SK-N-SH (cell line): ENCODE measurements at regions not wholly inside any gene's neighbourhood (a gene's known extent, or its start where the extent isn't known, plus 50 kb on each side); places are given as distances from the start of the nearest gene placed in this dataset.

ENCODE experiments used
- CTCF ChIA-PET: fragments of 300-600, 350-600 bp; formaldehyde crosslinking; extraction: SDS; loops from one replicate; lab custom pipeline; 2021; lab: Yijun Ruan, JAX
- POLR2A ChIA-PET: fragments of 350-600 bp; sonication (Branson Sonifier 250); formaldehyde crosslinking; extraction: SDS; loops from one replicate; lab custom pipeline; 2020; ENCODE audit warnings: antibody characterized with exemption, inconsistent platforms; lab: Yijun Ruan, JAX
- DNase-seq: peaks from one replicate; pipeline ENCODE4 v3.0.0; 2012
- H2AFZ ChIP-seq: fragments of 200-600 bp; sonication (generic); 2 replicates; pipeline ENCODE4 v1.8.1; 2016; ENCODE audit warnings: antibody characterized with exemption, mild to moderate bottlenecking, low read depth
- H3F3A ChIP-seq: fragments of 200-600 bp; sonication (generic); replicated peaks from 2 replicates; pipeline ENCODE3; 2016; ENCODE audit warnings: antibody characterized with exemption, mild to moderate bottlenecking; ENCODE audit not compliant: insufficient read depth
- H3K27ac ChIP-seq, 2 experiments: fragments of 200-500 bp in 1 of 2; fragments of 200-600 bp in 1 of 2; sonication (Bioruptor generic) in 1 of 2; sonication (generic), shearing (Covaris generic) in 1 of 2; 2 replicates each; pipeline versions ENCODE4 v1.5.1 to v1.6.1; 2014 to 2016; ENCODE audit warnings: low read depth in 2 of 2, inconsistent platforms in 1 of 2, low read length in 1 of 2, mild to moderate bottlenecking in 1 of 2, mixed read lengths in 1 of 2
- H3K27me3 ChIP-seq: fragments of 200-600 bp; sonication (generic), shearing (Covaris generic); 2 replicates; pipeline ENCODE4 v1.6.1; 2016; ENCODE audit warnings: mixed run types; ENCODE audit not compliant: insufficient read depth
- H3K36me3 ChIP-seq, 2 experiments: fragments of 200-500 bp in 1 of 2; fragments of 200-600 bp in 1 of 2; sonication (Bioruptor generic) in 1 of 2; sonication (generic) in 1 of 2; replicated peaks in 1 of 2; 2 replicates each; pipeline versions ENCODE3 to v1.5.1; 2014 to 2016; ENCODE audit warnings: low read length in 1 of 2, mild to moderate bottlenecking in 1 of 2; ENCODE audit not compliant: insufficient read depth in 2 of 2, control insufficient read depth in 1 of 2
- H3K4me1 ChIP-seq, 2 experiments: fragments of 200-500 bp in 1 of 2; fragments of 200-600 bp in 1 of 2; sonication (Bioruptor generic) in 1 of 2; sonication (generic), shearing (Covaris generic) in 1 of 2; 2 replicates each; pipeline versions ENCODE4 v1.5.1 to v1.6.1; 2014 to 2016; ENCODE audit warnings: low read depth in 1 of 2, low read length in 1 of 2, mixed run types in 1 of 2; ENCODE audit not compliant: insufficient read depth in 2 of 2, control insufficient read depth in 1 of 2
- H3K4me2 ChIP-seq: fragments of 200-600 bp; sonication (generic), shearing (Covaris generic); 2 replicates; pipeline ENCODE4 v1.6.1; 2017; ENCODE audit warnings: mixed run types
- H3K4me3 ChIP-seq, 2 experiments: fragments of 200-500 bp in 1 of 2; fragments of 200-600 bp in 1 of 2; sonication (Bioruptor generic) in 1 of 2; sonication (generic), shearing (Covaris generic) in 1 of 2; 2 replicates each; pipeline versions ENCODE4 v1.5.1 to v1.8.1; 2014 to 2016; ENCODE audit warnings: low read depth in 2 of 2, inconsistent platforms in 1 of 2, low read length in 1 of 2, mild to moderate bottlenecking in 1 of 2, mixed read lengths in 1 of 2, moderate library complexity in 1 of 2
- H3K79me2 ChIP-seq: fragments of 200-600 bp; sonication (generic); 2 replicates; pipeline ENCODE4 v1.8.1; 2017; ENCODE audit warnings: mild to moderate bottlenecking; ENCODE audit not compliant: insufficient read depth
- H3K9ac ChIP-seq: fragments of 200-600 bp; sonication (generic); 2 replicates; pipeline ENCODE4 v1.6.1; 2017; ENCODE audit warnings: mixed run types
- H3K9me2 ChIP-seq: fragments of 200-600 bp; sonication (generic); 2 replicates; pipeline ENCODE4 v1.6.1; 2017; ENCODE audit warnings: mixed run types
- H3K9me3 ChIP-seq: fragments of 200-600 bp; sonication (generic); 2 replicates; pipeline ENCODE4 v1.6.1; 2017; ENCODE audit warnings: mixed run types, mild to moderate bottlenecking, moderate library complexity
- H4K20me1 ChIP-seq: fragments of 200-600 bp; sonication (generic); 2 replicates; pipeline ENCODE4 v1.6.1; 2017; ENCODE audit warnings: mild to moderate bottlenecking, mixed run types; ENCODE audit not compliant: insufficient read depth
- EP300 ChIP-seq, 2 experiments: IDR thresholded peaks; 2 replicates each; pipeline versions ENCODE4 v1.4.0 to v1.6.1; 2012; ENCODE audit warnings: borderline replicate concordance in 1 of 2, low read depth in 1 of 2, low read length in 1 of 2
- EZH2phosphoT487 ChIP-seq: fragments of 200-600 bp; sonication (generic); IDR thresholded peaks from 2 replicates; pipeline ENCODE4 v1.6.1; 2017; ENCODE audit warnings: low read depth, mixed run types, mild to moderate bottlenecking, antibody characterized with exemption, moderate library complexity, borderline replicate concordance
- FOSL2 ChIP-seq: IDR thresholded peaks from 2 replicates; pipeline ENCODE4 v1.4.0; 2012; ENCODE audit warnings: low read depth, mild to moderate bottlenecking, moderate library complexity, borderline replicate concordance
- GATA2 ChIP-seq: sonication (generic); formaldehyde crosslinking; IDR thresholded peaks from 2 replicates; pipeline ENCODE4 v1.5.0; 2020; ENCODE audit warnings: mild to moderate bottlenecking, missing genetic modification reagents
- JUND ChIP-seq: IDR thresholded peaks from 2 replicates; pipeline ENCODE4 v1.4.0; 2012
- NRF1 ChIP-seq: IDR thresholded peaks from 2 replicates; pipeline ENCODE4 v1.6.1; 2012; ENCODE audit warnings: low read depth, mild to moderate bottlenecking, low read length
- SMC3 ChIP-seq: IDR thresholded peaks from 2 replicates; pipeline ENCODE4 v1.6.1; 2012; ENCODE audit warnings: low read depth, low read length, improper control_type of control experiment
- TCF12 ChIP-seq: IDR thresholded peaks from 2 replicates; pipeline ENCODE4 v1.4.0; 2012
- YY1 ChIP-seq: IDR thresholded peaks from 2 replicates; pipeline ENCODE4 v1.4.0; 2012; ENCODE audit warnings: low read depth, mild to moderate bottlenecking
- WGBS: methylation state at CpG from one replicate; pipeline ENCODE4 v1.1.6; 2017; ENCODE audit warnings: low lambda C conversion rate; 5-methylcytosine and 5-hydroxymethylcytosine counted together
- TF ChIP-seq, protein P1 (sequence below): IDR thresholded peaks from 2 replicates; pipeline ENCODE4; 2012
- TF ChIP-seq, protein P2 (sequence below): IDR thresholded peaks from 2 replicates; pipeline ENCODE4 v1.4.0; 2012; ENCODE audit warnings: low read depth, borderline replicate concordance
- TF ChIP-seq, protein P3 (sequence below): IDR thresholded peaks from 2 replicates; pipeline ENCODE4 v1.4.0; 2012; ENCODE audit warnings: low read depth

DNA sequence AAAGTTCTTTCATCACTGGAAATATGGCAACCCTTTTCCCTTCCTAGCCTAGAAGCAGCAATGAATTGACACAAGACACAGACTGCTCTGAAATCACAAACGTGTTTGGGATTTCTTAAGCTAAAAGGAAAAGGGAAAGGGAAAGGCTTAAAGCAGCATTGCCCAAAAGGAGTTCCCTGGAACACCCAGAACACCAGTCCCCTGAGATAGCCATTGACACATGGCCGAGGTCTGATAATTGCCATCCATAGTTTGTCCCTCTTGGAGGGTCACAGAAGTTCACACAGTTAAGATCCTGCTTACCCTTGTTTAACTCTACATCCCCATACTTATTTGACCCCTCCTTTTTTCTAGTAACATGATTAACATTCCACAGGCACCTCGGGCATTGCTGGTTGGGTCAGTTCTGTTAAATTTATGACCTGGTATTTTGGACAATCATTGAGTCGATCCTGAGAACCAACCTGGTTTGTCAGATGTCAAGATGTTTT is 72.9 kb downstream of the ZNF281 start:
- no peaks in the 10 kb centered on the region for H3K9me3 ChIP-seq
- H3K4me1 ChIP-seq, result peaks cover 0 to 2% of the 10 kb centered on the region in 2 experiments; a peak in 2 of 4 replicates
- DNase-seq, result no peak
- H3K27ac ChIP-seq, result peak overlapping the region in 1 of 2 experiments; percentile 17; a peak in 1 of 4 replicates
- no peaks in the 10 kb centered on the region for H3K79me2 ChIP-seq
- H3F3A ChIP-seq, result peaks cover 6% of the 10 kb centered on the region
- H3K9me2 ChIP-seq, result no peaks in the 10 kb centered on the region
- H3K36me3 ChIP-seq, result no peaks in the 10 kb centered on the region
- H3K27me3 ChIP-seq, result no peaks in the 10 kb centered on the region
- H3K9ac ChIP-seq, result no peak overlapping the region
- no peak overlapping the region for H3K4me3 ChIP-seq
- TF ChIP-seq EP300 (IDR thresholded peaks at IDR 0.05; ENCODE audit: borderline replicate concordance in 1 of 2, low read depth in 1 of 2, low read length in 1 of 2) (no peak), SMC3 (no peak)
- TF ChIP-seq, protein P1, sequence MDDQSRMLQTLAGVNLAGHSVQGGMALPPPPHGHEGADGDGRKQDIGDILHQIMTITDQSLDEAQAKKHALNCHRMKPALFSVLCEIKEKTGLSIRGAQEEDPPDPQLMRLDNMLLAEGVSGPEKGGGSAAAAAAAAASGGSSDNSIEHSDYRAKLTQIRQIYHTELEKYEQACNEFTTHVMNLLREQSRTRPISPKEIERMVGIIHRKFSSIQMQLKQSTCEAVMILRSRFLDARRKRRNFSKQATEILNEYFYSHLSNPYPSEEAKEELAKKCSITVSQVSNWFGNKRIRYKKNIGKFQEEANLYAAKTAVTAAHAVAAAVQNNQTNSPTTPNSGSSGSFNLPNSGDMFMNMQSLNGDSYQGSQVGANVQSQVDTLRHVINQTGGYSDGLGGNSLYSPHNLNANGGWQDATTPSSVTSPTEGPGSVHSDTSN, result no peak
- 0 out of 2 replicates have a peak overlapping the region, but pooled peaks have one; percentile 8 for H2AFZ ChIP-seq
- ChIA-PET CTCF (no interaction called here), POLR2A (no interaction called here)
- H3K4me2 ChIP-seq, result no peak overlapping the region
- no peaks in the 10 kb centered on the region for H4K20me1 ChIP-seq
- WGBS, result 63% methylated on average over 4 of the region's 4 CpGs

DNA sequence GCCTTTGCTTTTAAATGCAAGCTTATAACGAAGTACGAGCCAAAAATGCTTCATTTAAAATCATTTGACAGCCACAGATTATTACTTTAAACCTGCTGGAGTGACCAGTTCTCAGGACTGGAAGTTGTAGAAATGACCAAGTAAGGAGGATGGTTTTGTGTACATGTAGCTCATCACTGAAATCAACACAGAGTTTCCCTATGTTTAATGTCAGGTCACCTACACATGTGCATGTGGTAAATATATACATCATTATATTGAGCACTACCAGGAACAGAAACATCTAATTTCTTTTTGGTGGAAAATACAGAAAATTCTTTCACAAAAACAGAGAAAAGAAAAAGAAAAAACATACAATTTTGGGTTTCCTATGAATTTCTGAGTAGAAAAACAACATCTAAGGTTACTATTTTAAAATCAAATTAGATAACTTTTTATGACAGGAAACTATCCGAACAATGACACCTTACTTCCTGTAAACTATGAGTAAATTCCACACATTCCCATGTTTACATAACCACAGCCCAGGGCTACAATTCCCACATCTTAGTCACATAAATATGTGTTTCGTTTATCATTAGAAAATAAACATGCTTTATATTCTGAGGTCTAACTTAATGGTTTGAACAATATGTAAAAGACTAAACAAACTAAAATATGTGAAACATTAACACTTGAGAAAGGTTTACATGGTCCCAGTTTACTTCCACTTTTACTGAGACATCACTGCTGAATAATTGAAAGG is 73.6 kb downstream of the ZNF281 start:
- 67% methylated on average over 4 of the region's 4 CpGs for WGBS
- no peaks in the 10 kb centered on the region for H3K9me2 ChIP-seq
- no peaks in the 10 kb centered on the region for H3K36me3 ChIP-seq
- H3K27ac ChIP-seq, result peak overlapping the region in 1 of 2 experiments; percentile 17; a peak in 1 of 4 replicates
- POLR2A ChIA-PET, result no interaction called here
- 0 out of 2 replicates have a peak overlapping the region, but pooled peaks have one; percentile 8 for H2AFZ ChIP-seq
- no peaks in the 10 kb centered on the region for H3K79me2 ChIP-seq
- H3F3A ChIP-seq, result peaks cover 6% of the 10 kb centered on the region
- H4K20me1 ChIP-seq, result no peaks in the 10 kb centered on the region
- peaks cover 0 to 2% of the 10 kb centered on the region in 2 experiments; a peak in 2 of 4 replicates for H3K4me1 ChIP-seq
- H3K4me3 ChIP-seq, result no peak overlapping the region
- H3K4me2 ChIP-seq, result no peak overlapping the region
- H3K27me3 ChIP-seq, result no peaks in the 10 kb centered on the region
- DNase-seq, result no peak
- TF ChIP-seq JUND (0 out of 2 replicates have a peak, but pooled peaks have one; percentile 6), EP300 (IDR thresholded peaks at IDR 0.05; ENCODE audit: borderline replicate concordance in 1 of 2, low read depth in 1 of 2, low read length in 1 of 2) (peak in 1 of 2 experiments; percentile 28; a peak in 1 of 4 replicates), EZH2phosphoT487 (no peak), NRF1 (no peak), YY1 (no peak), FOSL2 (0 out of 2 replicates have a peak, but pooled peaks have one; percentile 11), TCF12 (peak; percentile 21; the same call in 1 of the 2 replicates), SMC3 (no peak), GATA2 (no peak)
- TF ChIP-seq, protein P2, sequence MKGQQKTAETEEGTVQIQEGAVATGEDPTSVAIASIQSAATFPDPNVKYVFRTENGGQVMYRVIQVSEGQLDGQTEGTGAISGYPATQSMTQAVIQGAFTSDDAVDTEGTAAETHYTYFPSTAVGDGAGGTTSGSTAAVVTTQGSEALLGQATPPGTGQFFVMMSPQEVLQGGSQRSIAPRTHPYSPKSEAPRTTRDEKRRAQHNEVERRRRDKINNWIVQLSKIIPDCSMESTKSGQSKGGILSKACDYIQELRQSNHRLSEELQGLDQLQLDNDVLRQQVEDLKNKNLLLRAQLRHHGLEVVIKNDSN, result no peak
- TF ChIP-seq, protein P3, sequence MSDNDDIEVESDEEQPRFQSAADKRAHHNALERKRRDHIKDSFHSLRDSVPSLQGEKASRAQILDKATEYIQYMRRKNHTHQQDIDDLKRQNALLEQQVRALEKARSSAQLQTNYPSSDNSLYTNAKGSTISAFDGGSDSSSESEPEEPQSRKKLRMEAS, result no peak
- no peaks in the 10 kb centered on the region for H3K9me3 ChIP-seq
- no peak overlapping the region for H3K9ac ChIP-seq
- CTCF ChIA-PET, result no interaction called here
